ENCODE measurements at regions not wholly inside any gene's neighbourhood (a gene's known extent, or its start where the extent isn't known, plus 50 kb on each side); places are given as distances from the start of the nearest gene placed in this dataset.
"Not testable (repeated sequence)": the region's sequence is repeated elsewhere in the genome, so short reads cannot be mapped to it uniquely, and the experiment has no call there.

DNA sequence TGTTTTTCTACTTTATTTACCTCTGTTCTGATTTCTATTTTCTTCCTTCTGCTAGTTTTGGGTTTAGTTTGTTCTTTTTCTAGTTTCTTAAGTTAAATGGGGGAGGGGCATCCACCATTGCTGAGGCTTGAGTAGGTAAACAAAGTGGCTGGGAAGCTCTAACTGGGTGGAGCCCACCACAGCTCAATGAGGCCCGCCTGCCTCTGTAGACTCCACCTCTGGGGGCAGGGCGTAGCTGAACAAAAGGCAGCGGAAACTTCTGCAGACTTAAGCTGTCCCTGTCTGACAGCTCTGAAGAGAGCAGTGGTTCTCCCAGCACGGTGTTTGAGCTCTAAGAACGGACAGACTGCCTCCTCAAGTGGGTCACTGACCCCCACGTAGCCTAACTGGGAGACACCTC, 316.7 kb downstream of the RPLP1 start:
- not testable (repeated sequence) for DNase-seq

DNA sequence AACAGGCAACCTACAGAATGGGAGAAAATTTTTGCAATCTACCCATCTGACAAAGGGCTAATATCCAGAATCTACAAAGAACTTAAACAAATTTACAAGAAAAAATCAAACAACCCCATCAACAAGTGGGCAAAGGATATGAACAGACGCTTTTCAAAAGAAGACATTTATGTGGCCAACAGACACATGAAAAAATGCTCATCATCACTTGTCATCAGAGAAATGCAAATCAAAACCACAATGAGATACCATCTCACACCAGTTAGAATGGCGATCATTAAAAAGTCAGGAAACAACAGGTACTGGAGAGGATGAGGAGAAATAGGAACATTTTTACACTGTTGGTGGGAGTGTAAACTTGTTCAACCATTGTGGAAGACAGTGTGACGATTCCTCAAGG, 321.6 kb downstream of the RPLP1 start:
- not testable (repeated sequence) for DNase-seq

DNA sequence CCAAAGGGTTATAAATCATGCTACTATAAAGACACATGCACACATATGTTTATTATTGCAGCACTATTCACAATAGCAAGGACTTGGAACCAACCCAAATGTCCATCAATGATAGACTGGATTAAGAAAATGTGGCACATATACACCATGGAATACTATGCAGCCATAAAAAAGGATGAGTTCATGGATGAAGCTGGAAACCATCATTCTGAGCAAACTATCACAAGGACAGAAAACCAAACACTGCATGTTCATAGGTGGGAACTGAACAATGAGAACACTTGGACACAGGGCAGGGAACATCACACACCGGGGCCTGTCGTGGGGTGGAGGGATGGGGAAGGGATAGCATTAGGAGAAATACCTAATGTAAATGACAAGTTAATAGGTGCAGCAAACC, 322.1 kb downstream of the RPLP1 start:
- DNase-seq = not testable (repeated sequence)

- no peak for DNase-seq
Measured at GRCh38 chr15:69777356-69777755, 320.4 kb downstream of the TLE3 start.

GRCh38 chr15:69780374-69780773, 317.3 kb downstream of the TLE3 start:
- no peak for DNase-seq

DNA sequence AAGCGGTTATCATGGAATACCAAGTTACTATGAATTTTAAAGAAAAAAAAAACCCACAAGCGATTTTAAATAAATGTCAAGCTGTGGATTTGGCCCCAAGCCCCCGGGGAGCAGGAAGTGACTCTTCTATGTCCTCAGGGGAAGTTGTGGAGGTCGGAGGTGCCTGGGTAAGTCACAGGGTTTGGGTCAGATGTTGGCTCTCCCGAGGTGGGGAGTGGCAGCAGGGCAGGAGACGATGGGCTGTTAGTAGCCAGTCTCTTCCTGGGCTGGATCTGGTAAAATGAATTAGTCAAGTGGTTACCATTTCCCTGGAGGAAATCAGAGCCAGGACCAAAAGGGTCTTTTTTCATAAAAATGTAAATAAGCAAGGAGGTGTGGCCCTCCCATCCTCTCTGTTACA, 316.7 kb downstream of the TLE3 start:
- no peak for DNase-seq

- no peak for DNase-seq
Measured at GRCh38 chr15:69781411-69782125, 316.1 kb downstream of the TLE3 start.

DNA sequence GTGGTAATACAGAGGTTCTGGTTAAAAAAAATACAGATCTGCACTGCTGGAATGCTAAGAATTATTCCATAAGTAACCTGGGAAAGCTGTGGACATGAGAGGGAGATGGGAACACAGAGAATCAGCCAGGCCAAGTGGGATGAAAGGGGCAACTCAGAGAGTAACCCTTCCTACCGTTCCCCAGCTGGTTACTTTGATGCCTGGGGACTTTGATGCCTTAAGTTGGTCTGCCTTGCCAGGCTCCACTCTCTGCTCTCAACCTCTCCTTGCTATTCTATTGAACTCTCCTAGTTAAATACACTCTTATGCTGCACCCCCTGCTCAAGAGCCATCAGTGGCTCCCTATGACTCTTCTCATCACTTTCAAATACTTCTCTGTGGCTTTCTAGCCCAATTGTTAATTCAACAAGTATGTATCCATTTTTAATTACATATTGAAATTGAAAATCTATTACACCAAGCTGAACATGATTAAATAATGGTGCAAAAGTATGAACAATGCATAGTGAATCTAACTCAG, 315.5 kb downstream of the TLE3 start:
- no peak for DNase-seq

- DNase-seq = peak; percentile 32
Measured at GRCh38 chr15:69782809-69783208, 314.9 kb downstream of the TLE3 start.

DNA sequence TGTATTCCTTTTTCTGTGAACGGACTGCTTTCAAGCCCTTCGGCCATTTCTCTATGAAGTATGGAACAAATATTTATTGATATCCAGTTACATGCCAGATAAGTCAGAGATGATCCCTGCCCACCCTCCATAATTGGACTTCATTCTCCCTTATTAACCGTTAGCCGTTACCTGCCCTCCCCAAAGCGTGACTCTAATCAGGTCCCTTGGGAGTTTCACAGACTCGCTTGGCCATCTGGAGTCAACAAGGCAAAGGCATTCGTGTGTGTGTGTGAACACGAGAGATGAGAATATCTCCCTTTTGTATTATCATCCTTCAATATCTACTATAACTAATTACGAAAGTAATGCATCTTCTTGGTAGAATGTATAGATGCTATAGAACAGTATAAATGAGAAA, 314.5 kb downstream of the TLE3 start:
- DNase-seq = no peak

DNA sequence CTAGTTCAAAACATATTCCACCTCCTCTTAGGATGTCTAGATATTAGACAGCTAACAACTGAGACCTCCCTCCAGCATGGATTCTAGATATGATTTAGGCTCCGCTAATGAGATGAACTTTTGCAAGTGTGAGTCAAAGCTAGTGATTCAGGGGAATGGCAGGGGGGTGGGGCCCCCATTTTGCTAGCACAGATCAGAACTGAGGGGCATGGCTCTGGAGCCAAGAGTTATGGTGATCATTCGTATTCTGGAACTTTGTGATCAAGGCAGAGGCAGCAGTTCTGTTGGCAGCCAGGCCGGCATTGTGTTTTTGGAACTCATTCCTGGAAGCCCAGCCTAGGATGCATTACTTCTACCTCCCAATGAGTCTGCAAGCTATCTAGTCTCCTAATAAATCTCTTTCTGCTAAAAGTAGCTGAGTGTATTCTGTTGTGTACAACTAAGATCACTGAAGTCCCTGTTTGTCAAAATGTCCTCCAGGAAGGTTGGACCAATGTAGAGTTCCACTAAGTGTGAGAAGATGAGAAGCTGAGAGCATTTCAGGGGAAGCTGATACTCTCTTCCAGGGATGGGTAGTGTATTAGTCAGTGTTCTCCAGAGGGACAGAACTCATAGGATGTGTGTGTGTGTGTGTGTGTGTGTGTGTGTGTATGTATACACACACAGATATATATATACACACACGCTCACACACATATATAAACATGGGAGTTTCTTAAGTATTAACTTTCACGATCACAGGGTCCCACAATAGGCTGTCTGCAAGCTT, 312.7 kb downstream of the TLE3 start:
- DNase-seq = no peak

DNA sequence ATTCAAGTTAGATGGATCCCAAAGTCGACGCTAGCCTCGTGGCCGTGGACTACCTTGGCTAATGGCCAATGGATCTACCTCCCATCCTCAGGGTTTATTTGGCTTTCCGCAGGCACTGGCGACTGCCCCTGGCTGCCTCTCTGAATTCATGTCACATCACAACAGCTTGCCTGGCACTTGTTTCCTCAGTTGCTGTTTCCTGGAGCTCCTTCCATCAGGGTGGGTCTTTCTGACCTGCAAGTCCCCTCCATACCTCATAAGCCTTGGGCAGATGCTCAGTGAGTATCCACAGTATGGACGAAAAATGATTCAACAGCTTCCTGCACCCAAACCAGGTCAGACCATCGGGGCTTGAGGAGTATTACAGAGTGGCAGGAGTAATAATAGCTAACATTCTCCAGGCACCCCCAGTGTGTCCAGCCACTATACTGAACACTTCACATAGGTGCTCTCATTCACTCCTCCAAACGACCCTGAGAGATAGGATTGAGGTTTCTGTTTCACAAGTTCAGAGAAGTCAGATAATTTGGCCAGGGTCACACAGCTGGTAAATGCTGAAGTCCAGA, 311.5 kb downstream of the TLE3 start:
- DNase-seq = no peak

GRCh38 chr15:69787791-69788190, 309.9 kb downstream of the TLE3 start:
- DNase-seq = no peak

GRCh38 chr15:69789648-69790393, 307.9 kb downstream of the TLE3 start:
- DNase-seq = no peak

DNA sequence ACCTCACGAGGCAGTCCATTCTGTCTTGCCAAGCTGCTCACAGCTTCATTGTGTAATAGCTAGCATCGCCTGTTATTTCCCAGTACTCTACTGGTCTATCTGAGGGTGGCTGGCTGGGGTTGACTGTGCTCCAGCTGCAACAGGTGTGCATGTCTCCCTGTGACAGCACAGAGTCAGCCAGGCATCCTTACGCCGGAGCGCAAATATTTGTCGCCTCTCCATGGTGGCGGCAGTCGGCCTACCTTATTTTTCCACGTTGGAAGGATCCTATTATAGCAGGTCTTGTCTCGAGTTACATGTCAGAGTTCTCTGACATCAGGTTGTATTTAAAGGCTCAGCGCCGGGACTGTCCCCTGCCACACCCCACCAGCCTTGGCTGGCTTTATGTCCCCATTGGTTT, 307.1 kb downstream of the TLE3 start:
- DNase-seq = no peak

- DNase-seq = no peak
Measured at GRCh38 chr15:69792823-69793222, 304.9 kb downstream of the TLE3 start.

GRCh38 chr15:69793431-69793780, 304.3 kb downstream of the TLE3 start:
- no peak for DNase-seq

GRCh38 chr15:69793781-69794451, 303.8 kb downstream of the TLE3 start:
- no peak for DNase-seq

DNA sequence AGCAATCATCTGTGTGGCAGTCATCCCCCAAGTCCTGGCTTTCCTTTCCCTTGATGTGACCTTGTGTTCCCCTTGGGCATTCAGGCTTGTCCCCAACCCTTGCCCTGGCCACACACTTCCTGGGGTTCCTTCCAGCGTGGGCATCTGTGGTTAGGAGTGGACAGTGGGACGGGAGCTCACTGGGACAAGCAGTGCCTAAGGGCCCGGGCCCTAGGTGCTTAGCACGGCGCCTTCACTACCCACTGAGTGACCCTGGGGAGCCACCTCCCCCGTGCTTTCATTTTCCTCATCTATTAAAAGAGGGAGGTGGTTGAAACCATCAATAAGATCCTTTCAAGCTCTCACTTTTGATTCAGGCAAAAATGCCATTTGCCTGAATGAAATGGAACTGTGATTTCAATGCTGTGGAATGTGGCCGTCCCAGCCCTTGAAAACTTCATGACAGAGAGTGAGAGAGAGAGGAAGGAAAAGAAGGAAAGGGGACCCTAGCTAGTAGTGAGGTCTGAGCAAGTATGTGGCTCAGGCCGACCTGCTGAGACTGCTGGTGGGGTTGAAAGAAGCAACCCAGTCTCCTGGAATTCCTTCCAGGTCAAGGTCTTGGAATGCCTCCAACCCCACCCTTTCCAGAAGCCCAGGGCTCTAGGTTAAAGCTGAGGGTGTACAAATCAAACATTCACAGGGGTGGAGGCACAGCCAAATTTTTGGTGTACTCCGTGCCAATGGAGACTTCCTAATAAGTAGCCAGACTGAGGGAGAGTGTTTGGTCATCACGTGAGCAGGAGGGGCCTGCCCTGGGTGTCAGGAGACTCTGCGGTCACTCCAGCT, 302.9 kb downstream of the TLE3 start:
- DNase-seq = no peak

DNA sequence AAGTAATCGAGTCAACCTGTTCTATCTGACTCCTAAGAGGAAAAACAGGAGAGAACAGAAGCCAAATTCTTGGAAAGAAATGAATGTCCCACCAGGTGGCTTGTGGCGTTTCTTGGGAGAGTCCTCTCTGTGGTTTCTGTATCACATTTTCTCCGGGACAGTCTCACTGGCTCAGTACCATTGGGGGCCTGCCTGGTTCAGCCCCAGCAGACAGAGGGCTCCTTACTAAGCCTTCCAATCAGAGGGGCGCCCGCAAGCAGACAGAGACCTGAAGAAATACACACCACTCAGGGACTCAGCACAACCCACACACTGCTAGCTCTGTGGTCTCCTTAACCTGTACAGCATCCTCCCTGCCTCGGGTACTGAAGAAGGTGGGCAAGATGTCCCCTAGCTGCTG, 302.1 kb downstream of the TLE3 start:
- DNase-seq = no peak

DNA sequence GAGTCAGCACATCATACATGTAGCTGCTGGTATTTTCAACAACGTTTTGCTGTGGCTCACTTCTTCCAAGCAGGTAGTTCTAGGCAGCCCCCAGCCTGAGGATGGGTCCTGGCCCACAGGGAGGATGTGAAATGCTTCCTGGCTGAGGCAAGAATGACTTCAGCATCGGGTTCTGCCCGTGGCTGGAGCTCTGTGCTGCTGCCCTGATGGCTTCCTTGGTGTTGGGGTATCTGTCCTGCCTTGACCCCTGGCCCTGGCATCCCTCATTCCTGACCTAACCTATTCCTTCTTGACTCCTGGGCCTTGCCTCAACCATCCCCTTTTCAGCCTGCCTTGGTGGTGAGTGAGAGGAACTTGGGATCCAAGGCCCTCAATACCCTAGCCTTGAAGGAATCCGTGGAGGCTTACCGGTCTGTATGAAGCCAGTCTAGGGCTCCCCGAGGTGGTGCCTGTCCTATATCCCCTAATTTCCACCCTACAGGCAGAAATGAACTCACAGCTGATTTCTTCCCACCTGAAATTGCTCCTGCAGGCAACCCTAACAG, 300.6 kb downstream of the TLE3 start:
- no peak for DNase-seq

- no peak for DNase-seq
Measured at GRCh38 chr15:69797615-69798014, 300.1 kb downstream of the TLE3 start.
